HFF-Myc (cell line): ENCODE measurements at regions not wholly inside any gene's neighbourhood (a gene's known extent, or its start where the extent isn't known, plus 50 kb on each side); places are given as distances from the start of the nearest gene placed in this dataset.

Experiments
- DNase-seq: peaks from one replicate; pipeline ENCODE4 v3.0.0-alpha.2; 2011; ENCODE audit warnings: low read depth; ENCODE audit errors: extremely low read depth
- H3K4me3 ChIP-seq: replicated peaks from 2 replicates; pipeline ENCODE4 v1.5.1; 2011; ENCODE audit warnings: low read depth, mild to moderate bottlenecking, control low read depth, low read length
- CTCF ChIP-seq: IDR thresholded peaks from 2 replicates; pipeline ENCODE4 v1.5.1; 2012; ENCODE audit warnings: mild to moderate bottlenecking, low read depth, low read length, control low read depth; ENCODE audit errors: missing control alignments

GRCh38 chr13:88424463-88424862, 753.3 kb downstream of the SLITRK5 start:
- no peak for TF ChIP-seq CTCF
- no peak for DNase-seq
- no peak overlapping the region for H3K4me3 ChIP-seq

GRCh38 chr13:88426661-88427060, 755.5 kb downstream of the SLITRK5 start:
- DNase-seq: no peak
- H3K4me3 ChIP-seq: no peak overlapping the region
- no peak for TF ChIP-seq CTCF

- H3K4me3 ChIP-seq: no peak overlapping the region
- DNase-seq: no peak
- TF ChIP-seq CTCF: no peak
Measured at GRCh38 chr13:88429862-88430261, 758.7 kb downstream of the SLITRK5 start.

GRCh38 chr13:88434953-88435352, 763.8 kb downstream of the SLITRK5 start:
- DNase-seq: no peak
- H3K4me3 ChIP-seq: no peak overlapping the region
- TF ChIP-seq CTCF: no peak

GRCh38 chr13:88436974-88437373, 765.8 kb downstream of the SLITRK5 start:
- no peak for DNase-seq
- no peak overlapping the region for H3K4me3 ChIP-seq
- no peak for TF ChIP-seq CTCF

GRCh38 chr13:88450515-88450914, 779.3 kb downstream of the SLITRK5 start:
- no peak for TF ChIP-seq CTCF
- no peak overlapping the region for H3K4me3 ChIP-seq
- no peak for DNase-seq

GRCh38 chr13:88456151-88456550, 785.0 kb downstream of the SLITRK5 start:
- no peak for TF ChIP-seq CTCF
- no peak overlapping the region for H3K4me3 ChIP-seq
- no peak for DNase-seq
